GM18861 (cell line): ENCODE measurements at regions not wholly inside any gene's neighbourhood (a gene's known extent, or its start where the extent isn't known, plus 50 kb on each side); places are given as distances from the start of the nearest gene placed in this dataset.

Experiments used
- ATAC-seq: cut with Tn5 transposase; IDR thresholded peaks from one replicate; pipeline ENCODE4 v1.9.1; 2021; ENCODE audit not compliant: unreplicated experiment

DNA sequence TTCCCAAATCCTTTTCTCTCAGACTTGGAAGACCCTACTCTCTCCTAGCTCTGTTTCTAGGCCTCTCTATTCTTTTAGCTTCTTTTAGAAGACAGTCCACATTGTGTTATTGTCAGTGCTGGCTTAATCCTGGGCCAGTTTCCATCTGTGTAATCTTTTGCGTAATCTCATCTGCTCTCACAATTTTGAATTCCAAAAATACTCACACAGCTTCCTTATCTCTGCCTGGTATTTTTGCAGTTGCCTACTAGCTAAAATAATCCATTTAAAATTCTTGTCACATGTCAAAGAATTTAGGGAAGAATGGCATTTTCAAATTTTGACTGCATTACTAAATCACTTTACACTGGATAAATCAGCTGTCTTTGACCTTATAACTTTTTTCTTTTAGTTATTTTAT is 200.6 kb upstream of the MEX3C start:
- ATAC-seq, result no peak

DNA sequence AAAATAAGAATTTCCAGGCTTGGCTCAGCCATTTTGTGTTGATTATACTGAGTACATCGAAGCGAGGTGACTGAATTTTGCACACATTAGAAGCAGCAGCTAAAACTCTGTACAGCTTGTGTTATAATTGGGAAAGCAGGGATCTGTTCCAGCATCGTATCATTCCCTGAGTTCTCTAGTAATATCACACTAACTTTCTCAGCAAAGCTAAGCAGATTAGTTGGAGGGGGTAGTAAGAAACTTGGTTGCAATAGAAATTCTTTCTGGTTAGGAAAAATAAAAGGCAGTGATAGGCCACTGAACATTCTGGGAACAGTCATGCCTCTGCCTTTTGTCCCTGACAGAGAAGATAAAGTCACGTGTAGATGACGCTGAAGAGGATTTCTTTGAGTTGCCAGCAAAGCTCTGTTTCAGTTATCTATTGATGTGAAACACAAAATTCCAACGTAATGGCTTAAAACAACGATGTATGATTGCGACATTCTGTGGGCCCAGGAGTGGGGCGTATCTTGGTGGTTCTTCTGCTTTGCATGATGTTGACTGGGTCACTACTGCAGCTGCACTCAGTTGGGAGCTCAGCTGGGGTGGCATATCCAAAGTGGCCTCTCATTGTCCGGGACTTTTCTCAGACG is 202.1 kb upstream of the MEX3C start:
- ATAC-seq, result no peak

DNA sequence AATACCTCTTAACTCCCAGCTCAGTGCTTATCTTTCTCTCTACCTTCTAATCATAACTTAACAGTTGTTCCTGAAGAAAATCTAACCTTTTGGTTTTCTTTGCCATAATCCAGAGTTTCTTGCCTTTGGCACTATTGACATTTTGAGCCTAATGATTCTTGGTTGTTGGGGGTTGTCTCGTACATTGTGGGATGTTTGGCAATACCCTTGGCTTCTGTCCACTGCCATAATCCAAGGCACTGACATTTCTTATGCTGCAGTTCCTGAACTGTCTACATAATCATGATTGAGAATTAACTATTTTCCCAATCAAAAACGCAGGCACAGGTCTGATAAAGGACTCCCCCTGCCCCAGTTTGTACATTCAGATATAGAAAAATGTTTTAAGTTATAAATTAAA is 203.2 kb upstream of the MEX3C start:
- no peak for ATAC-seq

DNA sequence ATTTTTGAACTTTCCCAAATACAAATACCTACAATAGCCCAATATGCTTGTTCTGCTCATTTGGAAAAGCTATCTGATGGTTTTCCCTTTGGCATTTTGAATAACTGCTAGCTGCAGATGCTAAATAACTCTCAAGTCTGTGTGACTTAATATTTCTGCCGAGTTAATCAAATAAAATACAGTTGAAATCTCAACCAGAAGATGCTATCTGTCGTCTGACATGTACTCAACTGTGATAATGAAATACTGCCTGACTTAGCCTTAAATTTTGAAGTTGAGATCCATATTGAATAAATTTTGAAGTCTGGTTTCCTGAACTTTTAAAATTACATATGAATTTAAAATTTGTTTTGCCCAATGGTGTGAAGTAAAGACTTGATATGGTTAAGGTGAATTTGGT is 204.4 kb upstream of the MEX3C start:
- no peak for ATAC-seq

DNA sequence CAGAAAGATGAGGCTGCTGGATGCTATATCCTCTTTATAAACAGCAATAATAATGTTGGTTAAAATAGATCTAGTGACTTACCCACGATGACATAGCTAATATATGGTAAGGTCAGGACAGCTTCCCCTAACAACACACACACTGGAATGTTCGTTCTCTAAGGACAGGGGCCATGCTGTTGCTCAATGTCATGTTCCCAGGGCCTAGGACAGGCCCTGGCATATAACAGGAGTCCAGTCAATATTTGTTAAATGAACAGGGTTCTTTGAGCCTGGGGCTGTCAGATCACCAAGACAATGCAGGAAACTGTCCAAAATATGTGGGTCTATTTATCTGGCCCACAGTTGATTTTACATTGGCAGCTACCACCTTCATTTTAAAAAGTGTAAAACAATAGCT is 207.1 kb upstream of the MEX3C start:
- ATAC-seq, result no peak

DNA sequence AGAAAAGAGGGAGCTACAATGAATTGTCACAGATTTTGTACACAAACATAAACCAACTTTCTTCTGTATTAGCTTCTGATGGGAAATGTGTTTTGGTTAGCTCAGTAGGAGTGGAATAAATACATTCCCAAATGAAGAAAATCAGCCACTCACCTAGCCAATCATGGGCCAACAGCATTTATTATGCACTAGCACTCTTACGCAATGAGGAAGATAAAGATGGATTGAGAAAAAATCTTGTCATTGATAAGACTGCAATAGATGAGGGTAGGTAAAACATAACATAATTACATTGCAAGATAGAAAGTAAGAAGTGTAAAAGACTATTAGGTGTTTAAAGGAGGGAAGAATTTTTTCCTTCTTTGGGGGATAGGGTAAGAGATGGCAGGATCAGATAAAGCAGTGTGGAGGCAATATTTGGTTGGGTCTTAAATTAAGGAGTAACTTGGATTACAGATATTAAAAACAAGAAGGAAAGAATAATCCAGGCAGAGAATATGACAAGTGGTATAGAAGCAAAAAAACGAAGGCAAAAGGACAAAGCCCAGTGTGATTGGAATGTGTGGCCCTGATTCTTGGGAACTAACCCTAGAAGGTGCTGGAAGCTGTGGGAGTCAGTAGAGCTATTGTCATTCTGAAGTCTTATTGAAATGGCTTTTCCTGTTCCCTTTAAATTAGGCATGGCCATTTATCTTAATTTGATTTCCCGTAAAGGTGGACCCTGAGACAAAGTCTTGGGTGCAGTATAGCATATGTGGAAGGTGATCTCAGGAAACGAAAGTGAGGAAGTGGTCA is 208.4 kb upstream of the MEX3C start:
- ATAC-seq, result no peak

DNA sequence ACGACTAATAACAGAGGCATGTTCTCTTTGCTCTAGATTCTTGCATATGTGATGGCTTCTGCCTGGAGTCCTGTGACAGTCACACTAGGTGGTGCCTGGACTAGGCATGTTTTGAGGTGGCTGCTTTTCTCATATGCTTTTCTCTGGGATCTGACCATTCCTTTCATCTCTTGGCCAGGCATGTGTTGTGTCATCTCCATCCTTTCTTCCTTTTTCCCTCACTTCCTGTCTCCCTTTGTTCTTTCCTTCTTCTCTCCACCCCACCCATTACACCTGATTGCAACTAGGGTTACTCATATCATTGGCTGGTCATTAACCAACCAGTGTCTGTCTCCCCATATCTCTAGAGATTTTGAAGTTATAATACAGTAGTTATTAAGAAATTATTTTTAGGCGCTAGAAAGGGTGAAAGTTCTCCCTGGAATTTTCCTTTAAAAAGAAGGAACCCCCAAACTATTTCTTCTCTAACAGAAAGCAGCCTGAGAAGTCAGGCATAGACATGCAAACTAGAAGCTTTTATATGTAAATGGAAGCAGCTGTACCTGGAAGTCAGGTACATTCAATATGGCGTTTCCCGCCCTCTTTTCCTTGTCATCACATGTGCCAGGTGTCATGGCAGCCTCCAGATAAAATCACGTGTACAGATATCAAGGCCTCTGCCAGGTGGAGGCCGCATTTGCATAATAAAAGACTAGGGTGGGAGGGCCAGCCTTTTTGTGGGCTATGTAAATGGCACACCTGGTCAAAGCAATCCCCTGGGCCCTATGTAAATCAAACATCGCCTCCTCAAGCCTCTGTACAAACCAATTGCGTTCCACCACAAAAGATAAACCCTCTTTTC is 220.4 kb upstream of the MEX3C start:
- no peak for ATAC-seq

DNA sequence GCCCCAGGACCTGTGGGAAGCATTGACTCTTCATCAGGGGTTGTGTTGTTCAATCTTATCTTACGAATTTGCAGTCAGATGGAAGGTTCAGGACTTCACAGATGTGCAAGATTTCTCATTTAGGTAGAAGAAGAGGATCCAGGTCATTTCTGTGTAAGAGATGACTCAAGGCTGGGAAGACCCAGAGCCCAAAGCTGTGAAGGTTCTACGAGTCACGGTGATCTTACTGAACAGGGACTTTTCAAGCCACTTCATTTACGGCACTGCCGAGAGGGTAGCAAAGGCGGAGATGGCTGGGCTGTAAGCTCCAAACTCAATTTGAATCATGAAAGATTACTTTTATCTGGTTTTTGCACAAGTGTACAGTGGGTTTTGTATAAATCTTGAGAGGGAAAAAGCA is 228.0 kb upstream of the MEX3C start:
- no peak for ATAC-seq

DNA sequence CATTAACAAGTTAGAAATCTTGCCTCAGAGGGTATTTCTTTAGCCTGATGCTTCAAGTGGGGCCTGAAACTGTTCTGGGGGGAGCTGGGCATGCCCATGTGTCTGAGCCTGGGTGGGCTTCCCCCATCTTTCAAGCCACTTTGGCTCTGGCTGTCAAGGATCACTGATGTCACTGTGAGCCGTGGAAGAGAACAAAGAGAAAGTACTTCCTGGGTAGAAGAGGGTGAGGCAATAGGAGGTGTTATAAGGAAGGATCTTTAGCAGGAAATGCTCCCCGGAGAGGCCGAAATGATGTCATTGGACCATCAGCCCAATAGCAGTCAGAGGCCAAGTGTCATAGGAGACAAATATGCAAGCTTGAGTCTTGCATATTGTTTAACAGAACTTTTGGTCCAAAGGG is 228.4 kb upstream of the MEX3C start:
- no peak for ATAC-seq

DNA sequence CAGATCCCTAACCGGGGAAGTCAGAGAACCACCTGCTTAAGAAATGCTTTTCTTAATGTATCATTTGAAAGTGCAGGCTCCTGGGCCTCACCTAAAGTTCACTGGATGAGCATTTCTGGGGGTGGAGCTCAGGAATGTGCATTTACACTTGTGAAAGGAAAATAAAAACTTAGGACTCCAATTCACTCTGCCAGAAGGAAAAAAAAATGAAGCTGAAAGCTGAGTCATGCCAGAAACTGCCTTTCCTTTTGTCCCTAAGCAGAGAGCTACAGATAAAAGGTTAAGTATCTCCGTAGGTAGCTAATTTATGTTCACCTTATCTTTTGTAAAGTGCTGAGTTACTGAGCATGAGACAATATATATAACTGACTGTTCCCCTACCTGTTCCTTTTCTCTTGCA is 229.5 kb upstream of the MEX3C start:
- ATAC-seq, result no peak

DNA sequence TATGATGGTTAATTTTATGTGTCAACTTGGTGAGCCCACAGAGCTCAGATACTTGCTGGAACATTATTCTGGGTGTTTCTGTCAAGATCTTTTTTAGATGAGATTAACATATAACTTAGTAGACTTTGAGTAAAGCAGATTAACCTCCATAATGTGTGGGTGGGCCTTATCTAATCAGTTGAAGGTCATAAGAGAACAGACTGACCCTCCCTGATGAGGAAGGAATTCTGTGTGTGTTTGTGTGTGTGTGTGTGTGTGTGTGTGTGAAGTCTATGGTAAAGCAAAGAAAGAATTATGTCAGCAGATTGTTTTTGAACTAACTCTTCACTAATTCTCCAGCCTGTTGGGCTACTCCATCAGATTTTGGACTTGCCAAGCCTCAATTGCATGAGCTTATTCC is 232.2 kb upstream of the MEX3C start:
- no peak for ATAC-seq

DNA sequence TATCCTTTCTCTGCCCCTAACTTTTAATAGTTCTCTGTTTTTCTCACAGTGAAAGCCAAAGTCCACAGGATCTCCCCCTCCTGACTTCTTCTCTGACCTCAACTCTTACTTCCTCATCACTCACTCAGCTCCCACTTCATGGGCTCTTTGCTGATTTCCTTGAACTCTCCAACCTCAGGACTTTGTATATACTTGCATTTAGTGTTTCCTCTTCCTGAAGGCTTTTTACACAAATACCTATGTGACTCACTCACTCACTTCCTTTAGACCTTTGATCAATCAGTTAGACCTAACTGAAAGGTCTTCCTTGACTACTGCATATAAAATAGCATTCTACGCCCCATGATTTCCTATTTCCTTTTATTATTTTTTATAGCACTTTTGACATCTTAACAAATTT is 233.1 kb upstream of the MEX3C start:
- no peak for ATAC-seq

DNA sequence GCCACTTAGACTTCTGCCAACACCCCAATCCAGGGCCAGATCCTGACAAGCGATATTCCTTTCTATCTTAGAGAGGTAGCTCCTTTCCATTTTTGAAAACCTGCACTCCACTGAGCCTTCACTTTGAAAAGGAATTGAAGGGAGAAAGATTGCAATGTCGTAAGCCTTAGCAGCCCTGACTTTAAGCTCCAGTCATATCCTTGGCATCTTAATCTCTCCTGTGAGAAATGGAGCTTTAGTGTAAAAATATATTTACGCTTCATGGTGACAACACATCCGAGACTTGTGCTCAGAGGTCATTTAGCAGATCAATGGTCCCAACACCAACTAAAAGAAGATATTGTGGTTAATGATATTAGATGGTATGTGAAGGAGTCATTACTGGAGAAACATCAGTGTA is 235.8 kb upstream of the MEX3C start:
- no peak for ATAC-seq

DNA sequence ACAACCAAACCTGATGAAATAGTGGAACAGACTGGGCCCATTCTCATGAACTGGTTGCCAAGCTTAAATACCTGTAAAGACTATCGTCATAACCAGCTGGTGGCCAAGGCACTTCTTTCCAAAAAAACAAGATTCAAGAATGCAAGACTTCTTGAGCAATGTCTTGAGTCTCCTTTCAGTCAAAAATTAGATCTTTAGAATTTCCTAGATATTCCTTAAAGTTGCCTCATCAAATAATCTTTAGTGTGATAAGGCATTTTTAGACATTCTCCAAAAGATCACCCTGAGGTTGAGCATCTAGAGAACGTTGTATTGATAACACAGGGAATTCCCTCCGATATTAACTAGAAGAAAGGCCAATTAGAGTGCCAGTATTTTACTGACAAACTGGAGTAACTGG is 236.4 kb upstream of the MEX3C start:
- no peak for ATAC-seq

DNA sequence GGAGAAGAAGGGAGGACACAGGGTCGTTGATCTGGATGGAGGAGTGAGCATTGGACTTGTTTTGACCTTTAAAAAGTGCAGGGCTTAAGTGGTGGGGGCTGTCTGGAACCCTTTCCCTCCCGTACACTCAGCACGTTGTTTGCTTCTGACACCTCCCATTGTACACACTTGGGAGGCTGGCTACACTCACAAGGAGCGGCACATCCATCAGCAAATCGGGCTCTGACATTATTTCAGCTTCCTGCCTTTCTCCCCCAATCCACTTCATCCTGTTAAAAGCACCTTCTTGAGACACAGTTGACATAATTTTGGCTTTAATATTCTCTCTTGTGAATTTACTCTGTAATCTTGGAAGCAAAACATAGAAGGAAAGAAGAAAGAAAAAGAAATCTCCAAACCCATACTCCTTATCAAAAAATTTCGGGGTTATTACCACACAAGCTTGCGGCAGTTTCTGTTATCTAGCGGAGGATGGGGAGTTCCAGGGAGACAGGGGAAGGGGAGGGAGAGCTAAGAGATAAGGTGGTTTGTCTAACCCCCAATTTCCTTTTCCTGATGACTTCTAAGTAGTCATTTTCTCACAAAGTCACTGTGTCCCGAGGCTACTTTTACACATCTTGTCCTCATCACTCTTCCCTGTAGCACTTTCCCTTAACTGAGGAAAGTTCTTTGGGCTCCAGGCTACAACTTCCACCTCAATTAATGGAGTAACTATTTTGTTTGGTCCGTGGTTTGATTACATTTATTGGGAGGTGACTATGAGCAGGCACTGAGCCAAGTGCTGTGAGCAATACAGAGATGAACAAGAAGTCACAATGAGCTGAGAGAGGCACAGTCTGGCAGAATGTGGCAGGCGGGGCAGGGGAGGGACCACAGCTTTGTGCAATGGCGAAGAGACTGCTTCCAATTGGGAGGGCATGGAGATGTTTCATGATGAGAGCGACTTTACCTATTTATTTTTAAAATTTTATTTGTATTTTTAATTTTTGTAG is 240.1 kb upstream of the MEX3C start:
- ATAC-seq, result no peak

DNA sequence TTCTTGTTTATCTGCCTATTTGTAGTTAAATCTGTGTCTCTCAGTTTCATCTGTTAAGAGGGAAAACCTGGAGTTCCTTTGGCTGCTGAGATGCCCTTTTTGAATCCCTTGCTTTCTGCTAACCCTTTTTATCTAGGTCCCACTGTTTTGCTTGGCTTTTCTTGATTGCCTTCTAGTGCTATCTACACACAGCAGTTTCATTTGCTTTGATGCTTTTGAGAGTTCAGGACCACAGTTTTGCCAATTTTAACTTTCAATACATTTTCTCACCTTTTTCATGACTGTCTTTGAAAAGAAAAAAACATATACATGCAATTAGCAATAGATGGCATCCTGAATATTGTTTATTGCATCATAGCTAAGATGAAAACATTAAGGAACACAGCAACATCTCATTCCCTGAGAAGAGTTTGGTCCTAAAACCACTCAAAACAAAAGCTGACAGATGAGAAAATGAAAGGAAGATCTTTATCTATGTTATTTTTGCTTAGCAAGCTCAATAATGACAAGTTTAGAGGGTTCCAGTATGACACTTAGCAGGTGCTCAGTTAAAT is 241.4 kb upstream of the MEX3C start:
- no peak for ATAC-seq

DNA sequence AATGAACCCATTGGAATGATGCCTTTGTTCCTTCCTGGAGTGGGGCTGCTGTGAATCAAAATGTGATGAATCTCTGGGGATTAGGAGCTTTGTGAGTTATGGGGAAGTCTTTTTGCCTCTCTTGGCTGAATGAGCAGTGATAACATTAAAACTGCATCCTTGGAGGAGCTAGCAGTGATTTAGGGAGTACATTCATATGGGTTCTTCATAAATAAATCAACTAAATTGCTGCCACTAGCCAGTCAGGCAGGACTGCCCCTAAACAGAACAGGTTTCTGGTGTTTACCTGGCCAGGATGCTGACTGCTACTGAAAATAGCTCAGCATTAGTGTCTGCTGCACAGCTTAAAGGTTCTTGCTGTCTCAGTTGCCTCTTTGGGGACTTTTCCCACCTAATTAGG is 244.5 kb upstream of the MEX3C start:
- ATAC-seq, result no peak

DNA sequence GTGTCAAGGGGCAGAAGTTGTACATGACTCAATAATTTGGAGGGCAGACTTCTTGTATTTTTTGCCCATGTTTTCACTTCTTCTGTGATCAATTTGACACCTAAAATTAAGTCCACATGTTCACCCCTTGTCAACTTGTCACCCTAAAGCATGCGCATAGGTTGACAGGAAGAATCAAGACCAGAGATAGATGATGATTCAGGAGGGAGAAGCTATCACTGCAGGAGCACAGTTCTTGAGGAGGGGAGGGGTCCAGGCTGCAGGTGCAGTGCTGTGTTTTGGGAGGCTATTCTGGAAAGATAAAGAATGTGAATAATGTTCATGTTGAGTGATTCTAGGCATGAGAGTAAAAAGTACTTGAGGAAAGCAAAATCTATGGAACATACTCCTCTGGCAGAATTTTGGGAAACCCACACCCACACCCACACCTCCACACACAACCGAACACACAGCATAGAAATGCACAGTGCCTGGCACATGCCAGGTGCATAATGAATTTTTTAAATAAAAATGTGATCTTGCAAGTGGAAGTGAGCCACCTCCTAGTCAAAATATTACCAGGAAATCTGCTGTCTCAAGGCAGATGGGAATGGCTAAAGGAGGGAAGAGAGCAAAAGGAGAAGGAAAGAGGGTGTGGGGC is 249.2 kb upstream of the MEX3C start:
- no peak for ATAC-seq

DNA sequence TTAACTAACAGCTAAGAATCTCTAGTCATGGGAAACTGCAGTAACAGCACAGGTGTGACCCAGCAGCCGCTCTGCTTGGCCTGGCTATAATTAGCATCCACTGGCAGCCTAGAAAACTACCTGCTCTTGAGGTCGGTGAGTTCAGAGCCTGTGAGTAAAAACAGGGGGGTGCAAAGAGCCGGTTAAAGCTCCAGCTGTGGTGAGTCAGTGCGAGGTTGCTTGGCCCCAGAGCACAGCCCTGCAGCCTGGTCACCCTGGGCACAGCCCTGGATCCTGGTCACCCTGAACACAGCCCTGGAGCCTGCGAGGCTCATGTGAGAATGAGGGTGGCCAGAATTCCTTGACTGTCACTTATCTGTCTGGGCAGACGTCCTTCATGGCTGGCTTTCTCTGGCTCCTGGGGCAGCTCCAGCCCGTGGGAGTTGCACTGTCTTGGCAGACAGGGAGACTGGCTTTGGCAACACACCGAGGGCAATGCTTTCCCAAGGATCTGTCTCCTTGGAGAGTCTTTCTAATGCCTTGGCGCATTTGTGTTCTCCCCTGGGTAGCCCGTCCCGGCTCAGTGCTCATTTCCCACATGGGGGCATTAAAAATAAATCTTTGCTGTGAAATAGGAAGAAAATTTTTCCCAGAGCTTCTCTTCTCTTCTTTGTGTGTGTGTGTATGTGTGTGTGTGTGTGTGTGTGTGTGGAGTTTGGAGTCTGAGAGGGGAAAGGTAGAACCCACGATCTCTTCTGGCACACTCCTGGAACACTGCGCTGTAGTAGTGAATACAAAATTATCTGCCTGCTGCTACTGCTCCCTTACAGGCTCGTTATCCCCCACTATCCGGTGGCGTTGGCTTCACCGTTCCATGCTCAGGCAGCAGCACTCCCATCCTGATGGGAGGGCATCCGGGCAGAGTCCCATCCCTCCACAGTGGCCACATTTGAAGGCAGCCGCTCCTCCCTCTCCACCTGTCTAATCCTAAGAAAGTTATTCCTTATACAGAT is 250.2 kb upstream of the MEX3C start:
- ATAC-seq, result no peak
